Right lung (tissue), 2 donors: ENCODE measurements at regions not wholly inside any gene's neighbourhood (a gene's known extent, or its start where the extent isn't known, plus 50 kb on each side); places are given as distances from the start of the nearest gene placed in this dataset.
A peak's percentile ranks its signal among the peaks of the same experiment; 100 is the strongest.

Experiments used
- DNase-seq, 2 donors: peaks; one replicate each; pipeline ENCODE4 v3.0.0-alpha.2; 2013

DNA sequence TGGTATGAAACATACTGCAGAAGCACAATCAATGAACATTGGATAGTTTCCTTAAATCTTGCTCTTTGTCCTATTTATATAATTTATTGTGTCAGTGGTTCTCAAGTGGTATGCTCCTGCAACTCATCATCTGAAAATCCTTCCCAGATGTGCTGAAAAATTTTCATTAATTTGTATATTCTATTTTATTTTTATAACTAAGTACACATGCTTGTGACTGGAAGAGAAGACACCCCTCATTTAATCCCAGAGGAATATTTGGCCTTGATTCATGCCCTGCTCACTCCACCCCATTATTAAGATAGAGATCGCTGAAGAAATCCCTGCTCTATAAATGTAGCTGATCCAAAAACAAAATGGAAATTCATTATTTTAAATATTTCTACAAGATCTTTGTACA is 870.5 kb upstream of the CXADR start:
- no peak for DNase-seq

DNA sequence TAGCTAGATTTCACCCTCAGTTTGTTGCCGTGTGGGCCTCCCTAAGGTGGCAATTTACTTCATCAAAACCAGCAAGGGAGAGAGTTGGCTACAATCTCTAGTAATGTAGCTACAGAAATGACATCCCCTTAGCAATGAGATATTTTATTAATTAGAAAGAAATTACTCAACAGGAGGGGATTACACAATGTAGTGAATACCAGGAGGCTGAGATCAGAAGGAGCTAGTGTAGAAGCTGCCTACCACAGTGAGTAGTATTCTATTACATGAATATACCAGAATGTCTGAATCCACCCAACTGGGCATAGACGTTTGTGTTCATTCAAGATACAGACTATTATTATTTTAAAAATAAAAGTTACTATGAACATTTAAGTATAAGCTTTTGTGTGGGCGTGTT is 868.2 kb upstream of the CXADR start:
- no peak for DNase-seq

DNA sequence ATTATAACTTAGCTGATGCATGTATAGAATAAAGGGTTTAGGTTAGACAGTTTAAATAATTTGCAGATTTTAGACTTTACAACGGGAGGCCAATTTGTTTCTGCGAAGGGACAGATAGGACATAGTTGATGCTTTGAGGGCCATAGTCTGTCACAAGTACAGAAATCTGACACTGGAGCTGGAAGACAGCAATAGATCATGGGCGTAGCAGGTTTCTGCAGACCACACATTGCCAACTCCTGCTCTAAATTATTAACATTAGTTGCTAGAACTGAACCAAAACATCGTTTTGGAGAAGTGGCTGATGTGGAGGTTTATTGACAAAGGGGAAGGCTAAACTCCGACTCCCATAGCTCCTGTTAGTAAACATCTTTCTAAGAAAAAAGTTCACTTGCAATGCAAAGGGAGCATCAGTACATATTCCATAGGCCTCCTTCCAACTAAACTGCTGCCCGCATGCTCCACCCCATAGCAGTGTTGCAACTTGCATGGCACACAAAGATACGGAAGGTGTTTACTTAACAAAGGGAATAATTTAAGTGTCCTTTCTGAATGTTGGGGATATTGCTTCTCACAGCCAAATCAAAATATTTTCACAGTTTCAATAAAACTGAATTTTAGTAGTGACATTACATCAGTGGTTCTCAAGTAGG is 862.0 kb upstream of the CXADR start:
- DNase-seq, result no peak

DNA sequence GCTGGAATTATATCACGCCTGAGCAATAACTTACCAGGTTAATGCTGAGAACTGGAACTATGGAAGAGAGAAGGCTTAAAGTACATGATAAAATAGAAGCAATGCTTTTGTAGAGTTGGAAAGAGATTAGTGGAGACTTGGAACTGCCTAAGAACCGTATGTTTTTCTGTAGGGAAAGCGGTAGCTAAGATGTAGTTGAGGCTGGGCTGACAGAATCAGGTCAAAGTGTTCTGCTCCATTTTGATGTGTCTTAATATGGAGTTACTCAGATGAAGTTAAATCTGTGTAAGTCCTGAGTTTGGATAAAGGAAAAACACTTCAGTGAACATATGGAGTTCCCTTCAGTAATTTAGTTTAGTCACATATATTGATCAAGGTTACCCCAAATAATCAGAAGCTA is 860.9 kb upstream of the CXADR start:
- DNase-seq, result no peak

DNA sequence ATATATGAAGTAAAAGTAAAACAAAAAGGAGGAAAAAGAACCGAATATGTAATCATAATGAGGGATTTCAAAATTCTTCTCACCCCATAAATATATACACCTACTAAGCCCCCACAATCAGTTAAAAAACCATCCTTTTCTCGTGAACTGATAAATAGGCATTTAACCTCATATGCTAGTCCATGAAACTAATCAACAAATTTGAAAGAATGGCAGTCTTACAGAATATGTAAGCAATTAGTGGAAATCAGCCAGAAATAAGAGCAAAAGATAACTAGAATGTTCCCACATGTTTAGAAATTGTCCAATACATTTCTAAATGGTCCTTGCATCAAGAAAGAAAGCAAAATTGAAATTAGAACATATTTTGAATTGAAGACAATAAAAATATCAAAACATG is 849.4 kb upstream of the CXADR start:
- peak; percentile 15 to 30 for DNase-seq

DNA sequence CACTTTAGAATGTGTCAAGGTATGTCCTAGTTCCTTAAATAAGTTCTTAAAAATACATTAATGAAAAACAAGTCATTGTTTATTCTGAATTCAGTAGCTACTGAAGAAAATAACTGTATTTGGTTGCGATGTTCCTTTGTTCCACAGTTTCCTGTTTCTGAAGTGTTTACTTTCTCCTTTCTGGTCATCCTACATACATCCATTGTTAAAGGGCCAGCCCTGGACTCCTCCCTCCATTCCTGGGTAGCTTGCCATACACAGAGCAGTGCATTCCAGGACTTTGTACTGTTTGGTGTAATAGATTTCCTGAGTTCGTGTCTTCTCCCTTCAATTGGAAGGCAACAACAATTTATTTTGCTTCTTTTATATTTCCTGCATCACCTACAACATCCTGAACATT is 845.4 kb upstream of the CXADR start:
- DNase-seq, result no peak

DNA sequence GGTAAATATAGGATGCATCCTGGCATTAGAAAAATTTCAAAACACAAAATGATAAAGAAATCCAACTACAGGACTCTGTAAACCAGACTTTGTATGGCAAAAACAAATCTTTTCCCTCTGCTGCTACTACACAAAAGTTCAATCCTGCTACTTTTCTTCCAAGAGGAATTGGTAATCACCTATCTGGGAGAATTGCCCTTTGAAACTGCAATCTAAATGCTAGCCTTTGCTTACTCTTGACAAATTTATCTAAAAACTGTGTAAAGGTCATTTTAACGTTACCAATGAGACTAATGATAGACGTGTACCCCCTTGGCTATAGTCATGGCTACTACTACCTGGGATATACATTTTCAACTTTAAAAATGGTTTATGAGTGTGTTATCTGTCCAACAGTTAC is 837.9 kb upstream of the CXADR start:
- no peak for DNase-seq

DNA sequence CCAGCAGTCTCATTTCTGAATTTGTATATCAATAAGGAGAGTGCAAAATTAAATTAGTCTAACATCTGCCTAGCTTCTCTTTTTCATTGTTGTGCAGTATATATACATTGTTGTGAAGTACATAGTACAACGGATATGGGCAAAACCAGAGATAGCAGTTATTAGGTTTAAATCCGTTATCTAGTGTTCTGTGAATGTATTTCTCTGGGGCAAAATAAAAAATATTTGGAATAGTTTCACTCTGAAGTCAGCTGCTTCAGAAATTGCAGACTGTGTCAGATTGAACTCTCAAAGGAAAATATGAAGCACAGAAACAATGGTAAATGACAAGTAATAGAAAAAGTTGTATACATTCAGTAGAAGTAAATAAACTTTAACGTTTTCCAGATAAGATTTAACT is 836.5 kb upstream of the CXADR start:
- DNase-seq, result no peak

DNA sequence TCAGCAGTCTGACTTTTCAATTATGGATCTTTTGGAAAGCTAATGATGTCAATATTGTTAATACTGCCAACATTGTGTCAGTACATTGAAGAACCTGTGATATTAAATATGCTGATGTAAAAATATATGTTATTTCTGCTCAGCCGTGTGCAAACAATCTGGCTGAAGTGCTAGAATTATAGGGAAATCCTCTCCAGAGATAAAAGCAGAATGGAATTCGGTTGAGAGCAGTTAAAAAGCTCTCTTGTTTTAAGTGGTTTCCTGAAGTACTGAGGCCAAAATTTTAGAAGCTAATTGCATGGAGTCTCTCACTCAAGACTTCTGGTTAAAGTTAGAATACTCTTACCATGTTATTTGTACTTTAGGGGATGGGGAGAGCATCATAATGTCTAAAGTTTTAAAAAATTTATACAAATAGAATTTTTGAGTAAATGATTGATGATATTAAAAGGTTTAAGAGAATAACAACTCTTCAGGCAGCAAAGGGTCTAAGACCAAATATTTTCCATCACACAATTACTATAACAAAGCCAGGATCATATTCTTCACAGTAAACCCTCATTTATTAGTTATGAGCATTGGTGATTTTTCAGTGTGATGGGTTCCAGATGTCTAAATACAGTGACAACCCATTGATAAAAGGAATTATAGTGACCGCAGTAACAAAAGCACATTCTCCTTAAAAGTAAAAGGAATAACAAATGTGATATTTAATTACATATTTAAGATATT is 834.2 kb upstream of the CXADR start:
- no peak for DNase-seq

DNA sequence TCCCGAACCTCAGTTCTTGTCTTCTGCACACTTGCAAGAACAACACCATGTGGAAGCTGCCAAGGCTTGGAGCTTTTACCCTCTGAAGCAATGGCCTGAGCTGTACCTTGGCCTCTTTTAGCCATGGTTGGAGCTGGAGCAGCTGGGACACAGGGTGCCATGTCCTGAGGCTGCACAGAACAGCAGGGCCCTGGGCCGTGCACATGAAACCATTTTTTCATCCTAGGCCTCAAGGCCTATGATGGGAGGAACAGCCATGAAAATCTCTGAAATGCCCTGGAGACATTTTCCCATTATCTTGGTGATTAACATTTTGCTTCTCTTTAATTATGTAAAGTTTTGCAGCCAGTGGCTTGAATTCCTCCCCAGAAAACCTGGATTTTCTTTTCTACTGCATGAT is 817.8 kb upstream of the CXADR start:
- no peak for DNase-seq

DNA sequence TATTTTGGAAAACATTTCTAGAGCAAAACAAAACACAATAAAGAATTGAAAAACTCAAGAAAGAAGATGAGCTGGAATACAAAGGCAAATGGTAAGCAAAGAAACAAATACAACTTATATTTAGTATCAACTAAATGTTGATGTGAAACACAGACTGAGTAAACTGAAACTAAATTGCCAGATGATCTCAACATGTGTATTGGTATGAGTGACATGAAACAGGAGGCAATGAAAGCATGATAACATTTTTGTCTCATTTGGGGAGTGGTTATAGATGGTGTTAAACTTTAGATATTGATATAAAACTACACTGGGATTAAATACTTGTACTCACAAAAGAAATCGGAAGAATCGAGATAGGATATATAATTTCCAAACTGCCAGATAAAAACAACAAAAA is 805.6 kb upstream of the CXADR start:
- DNase-seq, result no peak

DNA sequence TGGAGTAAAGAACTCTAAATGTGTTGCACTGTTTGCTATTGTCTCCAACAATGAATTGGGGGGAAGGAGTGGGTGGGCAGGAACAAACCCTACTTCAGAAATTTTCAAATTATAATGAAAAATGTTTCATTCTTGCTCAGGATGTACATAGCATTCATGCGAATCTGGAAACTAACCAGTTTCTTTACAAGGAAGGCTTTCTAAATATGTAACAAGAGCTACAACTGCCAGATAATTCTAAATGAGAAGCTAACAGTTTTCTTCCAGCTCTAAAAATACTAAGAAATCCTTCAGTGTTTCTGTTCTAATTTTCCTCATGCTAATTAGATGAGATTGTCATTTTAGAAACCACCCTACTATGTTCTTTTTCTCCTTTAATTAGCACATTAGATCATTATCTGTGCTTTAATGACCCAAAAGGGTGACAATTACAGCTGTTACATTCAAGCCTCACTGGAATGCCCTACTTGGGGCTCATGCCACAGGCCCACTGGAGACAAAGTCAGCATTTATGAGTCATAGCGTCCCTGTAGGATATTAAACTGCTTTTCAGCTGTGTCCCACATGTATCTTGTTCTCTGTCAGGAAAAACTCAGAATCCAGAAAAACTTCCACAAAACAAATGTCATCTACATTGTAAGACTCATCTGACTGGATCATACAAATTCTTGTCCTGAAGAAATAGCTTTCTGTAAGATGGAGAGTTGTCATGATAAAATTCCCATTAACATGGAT is 804.6 kb upstream of the CXADR start:
- DNase-seq, result no peak

DNA sequence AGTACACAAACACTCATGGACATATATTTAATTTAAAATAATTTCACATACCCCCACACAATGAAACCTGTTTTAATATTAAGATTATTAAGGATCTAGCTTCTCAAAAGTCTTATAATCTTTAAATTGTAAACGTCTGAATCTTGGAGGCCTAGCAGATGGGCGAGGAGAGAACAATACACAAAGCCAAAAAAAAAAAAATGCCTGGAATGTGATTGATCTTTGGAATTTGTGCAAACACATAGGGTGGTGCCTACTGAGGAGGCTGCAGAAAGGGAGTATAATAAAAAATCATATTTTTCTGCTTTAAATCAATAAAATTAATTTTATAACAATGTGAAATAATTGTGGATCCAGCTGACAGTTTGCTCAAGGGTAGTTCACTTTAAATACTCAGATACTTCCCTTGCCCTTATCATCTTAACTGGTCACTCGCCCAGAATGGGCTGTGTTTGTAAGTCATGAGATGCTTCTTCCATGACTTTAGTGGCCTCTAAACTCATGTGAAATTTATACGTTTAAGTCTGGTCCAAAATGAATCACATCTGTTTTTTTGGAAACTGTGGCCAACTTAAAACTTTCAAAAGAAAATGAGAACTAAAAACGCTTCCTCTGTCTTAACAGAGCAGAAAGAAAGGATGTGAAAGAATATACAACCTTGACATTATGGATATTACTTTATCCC is 802.8 kb upstream of the CXADR start:
- no peak for DNase-seq

DNA sequence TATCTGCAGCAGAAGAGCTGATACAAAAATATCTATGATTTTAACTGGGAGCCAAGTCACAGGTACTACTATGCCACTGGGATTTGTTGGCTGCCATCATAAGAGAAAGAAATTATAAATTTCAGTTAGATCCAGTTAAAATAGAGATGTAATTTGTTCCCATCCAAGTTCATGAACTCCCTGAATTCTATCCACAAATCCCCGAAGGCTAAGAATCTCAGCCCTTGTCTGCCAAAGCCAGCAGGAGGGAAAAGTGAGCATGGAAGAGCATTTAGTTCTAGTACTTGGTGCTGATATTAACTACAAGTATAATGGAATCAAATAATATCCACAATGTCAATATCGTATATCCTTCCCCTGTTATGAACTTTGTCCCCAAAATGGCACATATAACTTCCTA is 801.1 kb upstream of the CXADR start:
- no peak for DNase-seq

DNA sequence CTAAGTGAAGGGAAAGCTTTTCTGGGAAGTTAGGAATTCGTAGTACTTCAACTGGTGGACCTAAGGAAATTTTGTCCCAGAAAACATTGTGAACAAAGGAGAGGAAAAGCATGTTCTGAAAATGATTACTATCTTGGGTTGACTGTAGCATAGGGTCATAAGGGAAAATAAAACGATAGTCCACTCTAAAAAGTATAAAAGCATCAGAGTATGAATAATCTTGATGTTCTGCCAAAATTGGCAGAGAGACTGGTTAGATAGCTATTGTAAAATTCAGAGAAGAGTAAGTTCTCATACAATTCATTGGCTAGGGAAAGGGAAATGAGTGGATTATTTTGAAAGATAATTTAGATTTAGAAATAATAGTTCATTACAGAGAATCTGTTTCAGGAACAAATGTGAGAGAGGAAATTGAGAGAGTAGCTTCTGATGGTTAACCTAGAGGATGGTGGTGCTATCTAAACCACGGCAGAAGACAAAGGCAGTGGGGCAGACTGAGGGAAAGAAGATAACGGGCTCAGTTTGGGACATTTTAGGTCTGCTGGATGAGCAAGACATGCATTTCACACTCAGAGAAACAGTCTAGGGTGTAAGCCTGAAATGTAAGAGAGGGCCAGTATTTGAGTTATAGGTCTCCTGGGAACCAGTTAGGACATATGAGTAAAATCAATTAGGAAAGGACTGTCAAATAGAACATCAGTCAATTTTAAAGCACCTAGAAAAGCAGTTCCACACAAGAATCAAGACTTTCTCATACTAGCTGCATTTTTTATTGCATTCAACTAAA is 799.3 kb upstream of the CXADR start:
- no peak for DNase-seq

DNA sequence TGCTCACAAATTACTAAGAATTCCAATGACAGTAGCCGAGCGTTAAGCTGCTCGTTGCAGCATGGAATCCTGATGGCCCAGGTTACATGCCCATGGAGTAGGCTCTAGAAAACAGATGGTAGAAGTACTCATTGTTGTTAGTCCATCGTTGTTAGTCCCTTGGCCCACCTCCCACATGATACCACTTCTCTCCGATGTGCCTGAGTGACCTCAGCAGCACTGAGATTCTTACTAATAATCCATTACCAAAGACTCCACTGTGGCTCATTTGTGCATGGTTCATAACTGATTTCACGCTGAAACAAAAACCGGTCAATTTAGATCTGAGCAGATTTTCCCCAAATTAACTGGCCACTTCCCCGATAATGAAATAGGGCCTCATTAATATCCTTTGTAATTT is 772.3 kb upstream of the CXADR start:
- DNase-seq, result no peak

DNA sequence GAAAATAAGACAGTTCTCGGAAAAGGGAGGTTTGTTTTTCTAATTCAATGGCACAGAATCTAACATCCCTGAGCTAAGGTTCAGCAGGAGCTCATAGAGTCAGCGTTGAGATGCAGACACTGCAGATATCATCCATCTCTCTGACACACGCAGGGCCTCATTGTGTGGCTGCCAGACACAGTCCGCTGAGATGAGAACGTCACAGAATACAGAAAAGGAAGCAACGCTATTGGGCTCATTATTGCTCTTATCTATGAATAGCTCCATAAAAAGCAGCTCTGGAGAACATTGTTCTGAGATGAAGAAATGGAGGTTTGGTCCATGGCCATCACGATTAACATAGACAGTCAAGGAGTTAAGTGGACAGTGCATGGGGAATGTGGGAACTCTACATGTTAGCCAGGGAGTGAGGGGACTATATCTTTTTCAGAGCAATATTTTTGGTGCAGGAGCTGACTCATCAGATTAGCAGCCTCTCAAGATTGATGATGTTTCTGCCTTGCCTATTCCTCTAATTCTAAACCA is 771.6 kb upstream of the CXADR start:
- DNase-seq, result no peak

DNA sequence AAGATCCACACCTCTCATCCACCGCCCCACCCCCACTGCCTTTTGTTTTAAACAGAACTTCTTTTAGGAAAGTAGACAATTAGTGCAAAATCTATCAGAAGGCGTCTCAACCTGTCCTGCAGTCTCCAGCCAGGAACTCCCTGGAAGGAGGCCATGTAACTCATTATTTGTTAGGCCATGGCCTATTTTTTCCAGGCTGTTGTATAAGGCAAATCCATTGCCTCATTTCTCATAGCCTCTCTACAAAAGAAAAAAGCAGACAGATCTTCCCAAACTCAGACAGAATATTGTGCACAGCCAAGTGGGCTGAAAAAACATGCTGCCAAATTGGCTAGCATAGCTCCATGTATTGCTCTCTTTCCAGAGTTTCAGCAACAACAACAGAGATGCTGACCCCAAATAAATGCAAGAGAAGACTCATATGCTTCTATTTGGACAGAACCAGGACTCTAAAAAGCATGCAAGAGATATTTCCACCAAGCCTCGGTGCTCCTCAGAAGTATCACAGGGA is 770.7 kb upstream of the CXADR start:
- DNase-seq, result peak; percentile 57 to 64

DNA sequence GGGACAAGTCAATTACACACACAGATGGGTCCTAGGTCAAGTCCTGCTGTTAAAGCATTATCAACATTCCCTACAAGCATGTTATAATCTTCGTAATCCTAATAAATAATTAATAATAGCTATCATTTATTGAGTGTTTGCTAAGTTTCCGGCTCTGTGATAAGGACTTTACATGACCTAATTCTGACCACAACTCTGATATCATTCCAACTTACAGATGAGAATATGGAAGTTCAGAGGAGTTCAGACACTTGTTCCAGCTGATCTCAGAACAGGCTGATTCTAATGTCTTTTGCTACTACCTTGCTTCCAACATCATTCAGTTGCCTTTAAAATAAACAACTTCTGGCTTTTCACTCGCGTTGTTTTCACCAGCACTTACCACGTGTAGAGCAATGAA is 770.1 kb upstream of the CXADR start:
- no peak for DNase-seq

DNA sequence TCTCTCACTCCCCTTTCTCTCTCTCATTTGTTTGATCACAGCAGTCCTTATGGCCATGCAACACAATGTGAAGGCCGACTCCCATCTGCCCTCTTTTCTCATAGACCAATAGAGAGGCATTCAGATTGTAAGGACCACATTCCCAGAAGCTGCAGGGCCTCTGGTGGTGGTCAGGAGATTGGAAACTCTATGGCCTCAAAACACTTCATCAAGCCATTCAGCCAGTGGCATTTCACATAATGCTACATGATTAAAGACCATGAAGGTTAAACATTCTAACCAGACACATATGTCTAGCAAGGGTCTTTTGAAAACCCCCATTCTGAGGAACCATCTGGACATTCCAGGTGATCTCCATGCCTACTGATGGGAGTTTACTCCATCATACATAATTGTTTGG is 769.5 kb upstream of the CXADR start:
- no peak for DNase-seq

DNA sequence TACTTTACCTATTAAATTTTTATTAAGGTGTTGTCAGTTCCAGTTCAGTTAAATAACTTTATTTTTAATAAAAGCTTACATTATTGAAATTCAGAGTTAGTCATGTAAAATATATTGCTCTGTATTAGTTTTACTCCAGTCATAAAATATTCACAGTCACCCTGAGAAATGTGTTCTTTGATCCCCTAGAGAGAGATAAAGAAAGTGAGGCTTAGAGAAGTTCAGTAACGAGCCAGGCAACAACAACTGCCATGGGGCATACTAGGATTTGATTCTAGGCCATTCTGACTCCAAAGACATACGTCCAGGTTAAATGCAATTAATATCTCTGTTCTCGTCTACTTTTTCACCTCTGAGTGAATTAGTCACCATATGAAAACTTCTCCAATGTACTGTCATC is 761.9 kb upstream of the CXADR start:
- DNase-seq, result no peak
